NK-92 (cell line): ENCODE measurements at regions not wholly inside any gene's neighbourhood (a gene's known extent, or its start where the extent isn't known, plus 50 kb on each side); places are given as distances from the start of the nearest gene placed in this dataset.

Source experiments
- DNase-seq: peaks from one replicate; lab custom pipeline; 2025; ENCODE audit not compliant: unreplicated experiment; lab: John Stamatoyannopoulos, UW

DNA sequence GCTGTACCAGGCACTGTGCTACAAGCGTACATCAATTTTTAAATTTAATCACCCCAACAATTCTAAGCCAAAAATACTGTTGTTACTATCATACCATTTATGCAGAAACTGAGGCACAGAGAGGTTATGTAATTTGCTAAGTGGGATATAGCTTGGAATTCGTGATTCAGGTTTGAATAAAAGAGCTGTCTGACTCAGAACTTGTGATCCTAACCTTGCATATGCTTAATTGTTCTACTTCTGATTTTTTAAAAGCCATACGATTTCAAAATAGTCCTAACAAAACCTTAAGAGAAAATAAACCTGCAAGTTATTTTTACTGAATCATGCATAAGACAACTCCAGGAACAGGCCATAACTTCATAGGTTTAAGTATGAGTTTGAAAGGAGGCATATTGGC is 498.0 kb upstream of the CFAP20DC start:
- DNase-seq = no peak

DNA sequence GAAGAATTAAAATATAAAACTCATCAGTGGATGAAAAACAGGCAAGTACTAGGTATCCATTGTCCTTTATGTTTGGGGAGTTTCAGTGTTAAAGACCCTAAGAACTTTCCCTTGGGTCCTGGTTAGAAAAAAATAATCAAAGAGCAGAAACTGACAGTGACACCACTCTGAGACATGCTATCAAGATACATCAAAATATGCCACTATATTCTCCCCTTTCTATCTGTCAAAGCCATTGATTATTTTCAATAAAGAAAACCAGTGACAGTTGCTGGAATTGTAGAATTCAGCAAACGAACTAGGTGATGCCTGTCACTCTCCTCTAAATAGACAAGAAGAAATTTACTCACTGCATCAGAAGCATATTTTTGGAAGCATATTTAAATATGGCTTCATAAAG is 496.7 kb upstream of the CFAP20DC start:
- no peak for DNase-seq

GRCh38 chr3:59545374-59545773 is 495.5 kb upstream of the CFAP20DC start:
- DNase-seq = no peak

GRCh38 chr3:59542276-59542675 is 492.5 kb upstream of the CFAP20DC start:
- DNase-seq = no peak

- no peak for DNase-seq
Measured at GRCh38 chr3:59540696-59541095, 490.9 kb upstream of the CFAP20DC start.

DNA sequence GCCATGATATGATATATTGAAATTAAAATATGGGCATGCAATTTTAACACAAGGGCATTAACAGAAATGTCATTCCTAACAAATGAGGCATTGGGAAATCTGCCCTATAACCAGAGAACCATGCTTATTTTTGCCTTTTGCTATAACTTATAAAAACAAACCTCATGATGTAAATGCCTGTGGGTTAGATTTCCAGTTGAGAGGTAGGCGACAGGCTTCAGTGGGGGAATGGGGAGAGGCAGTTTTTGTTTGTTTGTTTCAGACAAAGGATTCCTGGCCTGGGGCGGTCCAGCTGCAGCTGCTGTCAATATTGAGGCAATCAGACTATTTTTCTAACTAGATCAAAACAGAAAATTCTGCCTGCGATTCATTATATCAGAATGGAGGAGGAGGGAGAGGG is 490.4 kb upstream of the CFAP20DC start:
- DNase-seq = no peak

- DNase-seq = no peak
Measured at GRCh38 chr3:59538753-59539432, 489.1 kb upstream of the CFAP20DC start.

DNA sequence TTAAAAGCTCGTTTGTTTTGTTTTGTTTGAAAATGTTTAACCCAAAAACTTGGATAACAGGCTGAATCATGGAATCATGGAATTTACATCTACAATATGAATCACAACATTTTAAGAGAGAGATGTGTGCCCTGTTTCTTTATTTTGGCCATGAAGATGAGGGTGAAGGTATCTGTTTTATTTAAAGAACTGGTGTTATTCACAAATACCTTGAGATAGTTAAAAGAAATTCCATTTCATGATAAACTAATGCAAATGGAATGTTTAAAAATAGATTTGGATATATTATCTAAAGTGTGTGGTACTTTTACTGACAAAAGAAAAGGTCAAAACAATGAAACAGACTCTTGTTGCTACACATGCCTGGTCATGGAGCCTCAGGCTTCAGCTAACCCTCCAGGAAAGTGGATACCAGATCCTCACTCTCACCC is 486.0 kb upstream of the CFAP20DC start:
- no peak for DNase-seq

- no peak for DNase-seq
Measured at GRCh38 chr3:59531994-59532393, 482.2 kb upstream of the CFAP20DC start.

GRCh38 chr3:59531066-59531745 is 481.4 kb upstream of the CFAP20DC start:
- no peak for DNase-seq

DNA sequence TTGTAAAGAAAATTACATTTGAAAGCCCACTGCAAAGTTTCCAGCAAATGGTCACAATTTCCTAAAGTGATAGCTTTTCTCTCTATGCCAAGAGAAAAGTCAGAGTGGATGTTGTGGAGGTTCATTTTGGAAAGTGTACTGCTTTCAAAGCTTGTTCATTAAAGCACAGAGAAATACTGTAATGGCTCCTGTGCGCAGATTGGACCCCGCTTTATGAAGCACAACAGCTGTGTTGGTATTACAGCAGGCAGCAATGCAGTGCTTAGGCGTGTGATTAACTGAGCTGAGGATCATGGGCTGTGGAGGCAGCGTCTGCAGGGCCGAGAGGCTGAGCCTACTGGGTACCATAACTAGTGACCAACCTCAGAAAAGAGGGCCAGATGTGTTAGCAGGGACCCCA is 478.4 kb upstream of the CFAP20DC start:
- DNase-seq = no peak

GRCh38 chr3:59527493-59527892 is 477.7 kb upstream of the CFAP20DC start:
- no peak for DNase-seq

GRCh38 chr3:59526999-59527398 is 477.2 kb upstream of the CFAP20DC start:
- DNase-seq = no peak

DNA sequence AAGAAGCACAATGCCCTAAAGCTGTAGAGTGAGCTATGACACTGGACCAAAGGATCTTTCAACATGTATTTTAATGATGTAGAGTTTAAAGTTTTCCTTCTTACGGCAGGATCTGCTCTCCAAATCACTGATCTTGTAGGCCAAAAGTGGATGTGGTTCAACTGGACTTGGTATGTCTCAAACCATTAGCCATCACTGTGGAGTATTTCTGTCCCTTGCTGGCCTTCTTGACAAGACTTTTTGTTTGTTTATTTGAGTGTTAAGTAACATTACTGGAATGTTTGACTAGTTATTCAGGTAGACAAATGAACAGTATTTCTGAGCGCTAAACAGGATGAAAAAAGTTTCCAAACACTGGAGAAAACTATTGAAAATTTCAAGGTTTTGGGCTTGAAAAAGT is 472.7 kb upstream of the CFAP20DC start:
- no peak for DNase-seq

DNA sequence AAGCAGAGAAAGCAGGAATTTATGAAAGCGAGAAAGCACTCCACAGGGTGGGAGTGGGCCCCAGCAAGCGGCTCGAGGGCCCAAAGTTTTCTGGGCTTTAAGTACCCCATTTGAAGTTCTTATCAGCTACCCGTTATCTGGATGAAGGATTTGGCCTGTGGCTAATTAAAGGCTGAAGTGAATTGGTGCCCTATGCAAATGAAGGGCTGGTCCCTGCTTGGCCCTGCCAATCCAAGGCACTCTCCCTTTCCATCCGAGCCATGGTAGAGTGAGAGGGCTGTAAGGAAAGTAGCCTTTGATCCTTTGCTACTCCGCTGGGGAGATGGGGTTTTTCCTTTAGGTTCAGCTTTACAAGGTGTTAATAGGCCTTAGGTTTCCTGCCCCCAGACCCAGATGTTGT is 469.3 kb upstream of the CFAP20DC start:
- no peak for DNase-seq

DNA sequence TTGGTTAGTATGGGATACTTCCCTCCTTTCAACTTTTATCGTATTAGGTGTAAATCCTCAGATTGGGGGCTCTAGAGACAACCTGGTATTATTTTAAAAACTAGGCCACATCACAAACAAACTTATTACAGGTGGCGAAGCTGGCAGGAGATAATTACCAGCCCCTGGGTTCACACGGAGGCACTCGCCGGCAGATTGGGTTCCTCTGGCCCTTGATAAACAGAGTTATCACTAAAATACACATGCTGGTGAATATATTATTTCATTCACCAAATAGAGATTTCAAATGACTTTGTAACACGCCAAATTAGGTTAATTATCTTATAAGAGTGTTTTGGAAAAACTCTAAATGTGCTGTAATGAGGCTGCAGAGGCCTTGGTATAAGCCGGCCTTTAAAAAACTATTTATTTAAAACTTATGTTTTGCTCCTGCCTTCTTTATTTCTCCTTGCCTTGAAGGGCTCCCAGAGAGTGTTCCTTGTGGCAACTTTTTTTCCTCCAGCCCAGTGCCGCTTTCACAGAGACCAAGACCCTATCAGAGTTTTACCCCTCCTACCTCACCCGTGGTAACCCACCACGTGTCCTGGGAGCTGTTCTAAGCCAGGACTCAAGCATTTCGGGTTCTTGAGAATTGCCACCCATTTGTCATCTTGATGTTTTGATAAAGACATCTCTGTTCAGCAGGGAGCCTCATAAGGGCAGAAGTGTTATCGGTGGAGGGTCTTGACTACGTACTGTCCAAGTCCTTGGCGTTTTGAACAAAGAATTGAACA is 468.6 kb upstream of the CFAP20DC start:
- no peak for DNase-seq

DNA sequence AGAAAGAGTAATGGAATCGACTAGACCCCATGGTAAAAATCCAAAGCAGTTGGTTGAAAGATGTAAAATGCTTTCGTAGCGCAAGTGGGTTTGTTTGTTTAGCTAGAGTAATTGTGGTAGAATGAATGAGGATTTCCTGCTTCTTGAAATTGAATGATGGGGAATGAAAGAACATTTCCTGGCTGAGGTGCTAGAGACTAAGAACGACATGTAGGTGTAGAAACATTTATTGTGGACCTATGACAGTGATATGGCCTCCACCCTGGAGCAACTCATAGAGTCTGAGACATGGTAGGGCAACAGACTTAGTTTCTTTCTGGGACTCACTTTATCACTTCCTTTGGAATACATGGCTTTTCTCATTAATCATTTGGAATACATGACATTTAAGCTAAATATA is 467.6 kb upstream of the CFAP20DC start:
- no peak for DNase-seq

GRCh38 chr3:59515966-59516365 is 466.1 kb upstream of the CFAP20DC start:
- DNase-seq = no peak

DNA sequence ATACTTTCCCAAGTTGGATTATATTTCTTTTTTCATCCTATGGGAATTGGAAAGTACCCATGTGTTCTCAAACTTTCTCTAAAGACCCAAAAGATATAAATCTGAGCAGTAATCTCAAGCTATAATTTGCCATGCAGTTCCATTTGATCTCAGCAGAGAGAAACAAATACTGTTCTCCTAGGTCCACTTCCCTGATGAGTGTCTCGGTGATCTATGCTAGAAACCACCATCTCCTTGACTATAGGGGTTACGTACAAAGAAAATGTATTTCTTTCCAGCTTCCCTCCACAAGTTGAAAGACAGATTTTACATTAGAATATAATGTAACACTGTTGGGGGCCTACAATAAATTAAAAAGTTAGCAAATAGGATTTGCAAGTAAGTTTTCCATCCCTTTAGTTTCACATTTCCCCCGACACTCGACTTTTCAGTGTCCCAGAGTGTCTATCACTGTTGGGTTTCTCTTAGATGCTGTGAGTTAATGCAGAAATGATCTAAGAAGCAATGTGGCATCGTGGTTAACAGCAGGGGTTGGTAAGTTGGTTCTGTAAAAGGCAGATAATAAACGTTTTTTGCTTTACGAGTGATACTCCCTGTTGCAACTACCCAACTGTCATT is 465.1 kb upstream of the CFAP20DC start:
- no peak for DNase-seq

DNA sequence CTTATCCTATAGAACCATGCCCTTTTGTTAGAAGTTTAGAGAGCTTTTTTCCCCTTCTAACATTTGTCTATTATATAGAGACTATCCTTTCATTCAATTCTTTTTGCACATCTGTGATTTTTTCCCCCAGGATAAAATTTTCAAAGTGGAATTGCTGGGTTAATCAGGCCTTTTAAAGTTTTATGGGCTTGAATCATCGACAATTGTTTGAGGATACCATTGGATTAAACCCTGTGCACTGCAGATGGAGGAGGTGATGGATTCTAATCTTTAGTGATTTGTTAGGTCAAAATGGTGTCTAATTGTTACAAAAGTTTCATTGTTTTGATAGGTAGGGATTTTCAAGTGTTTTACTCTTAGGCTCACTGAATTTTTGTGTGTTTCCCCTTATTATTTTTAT is 463.7 kb upstream of the CFAP20DC start:
- DNase-seq = no peak

DNA sequence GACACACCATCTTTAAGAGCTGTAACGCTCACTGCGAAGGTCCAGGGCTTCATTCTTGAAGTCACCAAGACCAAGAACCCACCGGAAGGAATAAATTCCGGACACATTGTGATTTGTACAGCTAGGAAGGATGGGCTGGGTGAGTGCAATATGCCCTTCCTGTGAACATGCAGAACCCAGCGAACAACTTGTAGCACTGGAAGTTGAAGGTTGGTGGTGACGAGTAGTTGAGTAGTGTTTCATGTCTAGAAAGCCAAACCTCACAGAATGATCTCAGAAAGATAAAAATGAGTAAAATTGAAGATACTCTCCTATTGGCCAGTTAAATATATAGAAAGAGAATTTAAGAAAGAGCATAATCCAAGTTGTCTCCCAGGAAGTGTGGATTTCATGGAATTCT is 462.2 kb upstream of the CFAP20DC start:
- DNase-seq = no peak

- no peak for DNase-seq
Measured at GRCh38 chr3:59510576-59510975, 460.8 kb upstream of the CFAP20DC start.
